DLD1 (cell line): ENCODE measurements at regions not wholly inside any gene's neighbourhood (a gene's known extent, or its start where the extent isn't known, plus 50 kb on each side); places are given as distances from the start of the nearest gene placed in this dataset.
"Not testable (repeated sequence)": the region's sequence is repeated elsewhere in the genome, so short reads cannot be mapped to it uniquely, and the experiment has no call there.

Source experiments
- in situ Hi-C: cut with HindIII; loops from 2 replicates; pipeline ENCODE4 v1.10.0; 2017; ENCODE audit warnings: low sequenced_read_pairs

DNA sequence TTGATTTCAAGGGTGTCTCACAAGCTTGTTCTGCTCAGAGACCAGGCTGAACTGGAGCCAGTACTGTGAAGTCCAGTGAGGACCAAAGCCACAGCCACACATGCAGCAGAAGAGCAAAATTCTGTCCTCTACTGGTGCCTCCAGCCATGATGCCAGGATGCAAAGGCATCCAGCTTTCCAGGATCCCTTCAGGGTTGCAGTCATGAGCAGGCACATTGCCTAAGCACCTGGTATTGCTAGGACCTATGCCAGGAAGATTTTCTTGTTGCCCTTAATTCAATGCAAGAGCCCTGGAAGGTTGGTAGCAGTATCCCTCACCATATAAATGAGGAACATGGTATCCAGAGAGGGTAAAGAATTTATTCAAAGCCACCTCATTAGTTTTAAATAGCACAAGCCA, 78.9 kb upstream of the CYRIA start:
- in situ Hi-C loops = no loop called here

DNA sequence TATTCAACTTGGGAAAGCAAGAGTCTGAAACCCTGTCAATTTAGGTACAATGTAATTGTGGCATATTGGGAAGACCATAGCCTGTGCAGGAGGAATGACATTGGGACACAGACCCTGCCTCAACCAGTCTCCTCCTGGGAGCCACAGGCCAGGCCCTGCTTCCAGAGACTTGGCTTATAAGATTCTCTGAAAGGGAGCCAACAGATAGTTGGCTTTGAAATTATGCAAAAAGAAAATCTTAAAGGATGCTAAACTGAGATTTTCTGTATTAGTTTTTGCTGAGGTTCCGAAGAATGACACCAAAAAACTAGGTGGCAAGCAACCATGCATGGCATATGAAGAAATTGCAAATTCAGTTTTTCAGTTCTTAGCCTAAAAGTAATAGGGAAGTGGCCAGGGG, 76.4 kb upstream of the CYRIA start:
- in situ Hi-C loops = no loop called here

DNA sequence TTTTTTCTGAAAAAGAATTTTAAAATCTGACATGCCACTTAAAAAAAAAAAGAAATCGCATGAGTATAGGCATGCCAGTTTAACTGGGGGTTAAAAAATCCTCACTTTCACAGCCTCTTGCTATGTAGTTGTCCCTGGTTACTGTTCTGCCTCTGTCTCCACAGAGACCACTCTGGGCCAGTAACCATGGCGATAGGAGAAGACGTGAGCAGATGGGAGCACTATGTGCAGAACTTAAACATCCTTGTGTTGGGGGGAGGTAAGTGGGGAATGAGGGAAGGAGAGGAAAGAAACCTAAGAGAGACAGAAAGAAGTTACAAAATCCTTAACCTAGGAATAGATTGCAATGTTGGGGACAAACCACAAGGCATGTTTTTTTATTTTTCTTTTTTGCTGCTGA, 75.9 kb upstream of the CYRIA start:
- in situ Hi-C loops = no loop called here

DNA sequence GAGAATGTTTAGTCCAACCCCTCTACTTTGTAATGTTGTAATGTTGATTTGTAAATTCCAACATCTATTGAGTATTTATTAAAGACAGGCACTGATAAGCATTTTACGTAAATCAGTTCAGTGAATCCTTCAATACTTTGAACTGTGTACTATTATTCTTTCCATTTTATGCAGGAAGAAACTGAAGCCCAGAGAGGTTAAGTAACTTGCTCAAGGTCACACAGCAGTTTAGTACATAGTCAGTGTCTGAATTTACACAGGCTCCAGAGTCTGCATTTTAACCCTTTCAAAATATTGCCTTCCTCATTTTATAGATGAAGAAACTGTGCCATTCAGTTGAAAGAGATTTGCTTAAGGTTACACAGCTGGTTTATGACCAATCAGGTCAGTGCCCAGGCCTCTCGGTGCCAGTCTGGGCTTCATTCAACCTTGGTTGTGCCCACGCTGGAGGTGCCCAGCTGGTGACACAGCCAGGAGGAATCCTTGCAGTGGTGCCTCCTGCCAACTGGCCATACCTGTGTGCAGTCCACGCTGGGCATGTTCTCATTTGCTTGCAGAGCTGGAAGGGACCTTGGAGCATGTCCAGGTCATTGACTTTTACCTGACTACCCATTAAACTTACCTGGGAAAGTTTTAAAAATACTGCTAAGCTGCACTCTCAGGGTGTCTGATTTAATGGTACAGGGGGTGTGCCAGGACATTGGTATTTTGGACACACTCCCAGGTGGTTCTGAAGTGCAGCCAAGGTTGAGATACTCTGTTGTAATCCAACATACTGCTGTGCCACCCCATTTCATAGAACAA, 74.3 kb upstream of the CYRIA start:
- in situ Hi-C loops = no loop called here

DNA sequence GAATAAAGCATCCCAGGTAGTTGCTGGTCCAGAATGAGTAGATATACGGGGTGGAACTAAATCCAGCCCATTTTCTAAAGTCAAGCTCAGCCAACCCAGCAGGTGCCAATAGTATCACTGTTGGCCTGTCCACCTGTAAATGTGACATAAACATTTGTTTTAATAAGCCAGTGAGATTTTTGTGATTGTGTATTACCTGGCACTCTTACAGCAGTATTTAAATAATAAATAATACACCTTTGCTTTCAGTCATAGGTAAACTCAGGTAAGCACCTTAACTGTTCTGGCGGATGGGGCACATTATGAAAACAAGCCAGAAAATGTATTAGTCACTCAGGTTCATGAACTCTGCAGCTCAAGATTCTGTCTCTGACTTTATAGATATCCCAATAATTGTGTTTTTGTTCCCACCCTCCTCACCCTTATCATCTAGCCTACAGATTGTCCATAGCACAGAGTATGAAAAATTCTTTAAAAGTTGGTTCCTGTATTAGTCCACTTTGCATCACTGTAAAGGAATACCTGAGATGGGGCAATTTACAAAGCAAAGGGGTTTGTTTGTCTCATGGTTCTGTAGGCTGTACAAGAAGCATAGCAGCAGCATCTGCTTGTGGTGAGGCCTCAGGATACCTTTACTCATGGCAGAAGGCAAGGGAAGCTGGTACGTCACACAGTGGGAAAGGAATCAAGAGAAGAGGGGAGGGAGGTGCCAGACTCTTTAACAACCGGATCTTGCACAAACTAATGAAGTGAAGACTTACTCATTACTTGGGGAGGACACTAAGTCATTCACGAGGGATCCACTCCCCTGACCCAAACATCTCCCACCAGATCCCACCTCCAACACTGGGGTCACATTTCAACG, 73.0 kb upstream of the CYRIA start:
- in situ Hi-C loops = no loop called here

DNA sequence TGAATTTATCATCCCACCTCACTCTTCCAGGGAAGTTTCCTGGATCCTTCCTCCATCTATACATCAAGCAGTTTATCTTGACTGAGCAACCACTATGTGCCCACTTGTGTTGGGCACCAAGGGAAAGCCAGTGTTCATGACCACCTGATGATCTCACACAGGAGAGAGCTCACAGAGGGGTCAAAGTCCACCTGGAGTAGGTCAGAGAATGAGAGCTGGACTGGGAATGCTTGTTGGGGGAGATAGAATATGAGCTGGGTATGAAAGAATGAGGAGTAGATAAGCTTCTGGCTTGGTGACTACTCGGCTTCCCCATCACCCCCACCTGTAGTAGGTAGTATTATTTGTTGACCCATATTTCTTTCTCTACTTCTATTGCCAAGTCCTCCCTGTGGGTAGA, 72.2 kb upstream of the CYRIA start:
- in situ Hi-C loops = no loop called here

DNA sequence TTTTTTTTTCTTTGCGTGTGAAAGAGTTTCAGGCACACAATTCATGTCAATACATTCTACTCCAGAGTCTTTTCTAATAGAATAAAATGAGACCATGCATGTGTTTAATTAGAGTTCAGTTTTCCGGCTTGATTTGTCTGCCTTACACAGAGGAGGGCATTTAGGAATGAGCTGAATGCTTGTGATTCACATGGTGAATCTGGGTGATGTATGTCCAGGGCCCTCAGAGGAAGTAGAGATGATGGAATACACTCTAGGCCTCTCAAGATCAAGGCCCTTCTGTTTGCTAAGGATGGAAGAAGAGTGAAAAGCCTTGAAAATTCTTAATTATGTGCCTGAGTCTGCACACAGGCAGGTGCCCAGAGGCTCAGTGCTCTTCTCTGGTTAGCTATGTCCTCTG, 71.0 kb upstream of the CYRIA start:
- in situ Hi-C loops = no loop called here

DNA sequence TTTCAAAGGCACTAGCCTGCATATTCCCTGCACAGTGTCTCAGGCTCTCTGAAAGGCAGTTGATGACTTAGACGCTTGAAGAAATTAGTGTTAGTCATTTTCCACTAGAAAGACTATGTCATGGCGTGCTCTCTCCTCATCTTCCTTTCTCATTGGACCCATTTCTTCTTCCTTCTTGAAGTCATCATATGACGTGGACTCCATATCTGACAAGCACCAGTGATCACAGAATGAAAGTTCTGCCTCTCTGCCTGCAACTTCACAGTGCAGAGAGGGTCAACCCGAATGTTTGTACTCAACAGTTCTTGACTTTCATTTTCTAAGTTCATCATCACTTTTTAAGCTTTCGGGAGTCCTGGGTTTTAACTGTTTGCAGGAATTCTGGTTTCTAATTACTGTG, 63.7 kb upstream of the CYRIA start:
- in situ Hi-C loops = no loop called here

DNA sequence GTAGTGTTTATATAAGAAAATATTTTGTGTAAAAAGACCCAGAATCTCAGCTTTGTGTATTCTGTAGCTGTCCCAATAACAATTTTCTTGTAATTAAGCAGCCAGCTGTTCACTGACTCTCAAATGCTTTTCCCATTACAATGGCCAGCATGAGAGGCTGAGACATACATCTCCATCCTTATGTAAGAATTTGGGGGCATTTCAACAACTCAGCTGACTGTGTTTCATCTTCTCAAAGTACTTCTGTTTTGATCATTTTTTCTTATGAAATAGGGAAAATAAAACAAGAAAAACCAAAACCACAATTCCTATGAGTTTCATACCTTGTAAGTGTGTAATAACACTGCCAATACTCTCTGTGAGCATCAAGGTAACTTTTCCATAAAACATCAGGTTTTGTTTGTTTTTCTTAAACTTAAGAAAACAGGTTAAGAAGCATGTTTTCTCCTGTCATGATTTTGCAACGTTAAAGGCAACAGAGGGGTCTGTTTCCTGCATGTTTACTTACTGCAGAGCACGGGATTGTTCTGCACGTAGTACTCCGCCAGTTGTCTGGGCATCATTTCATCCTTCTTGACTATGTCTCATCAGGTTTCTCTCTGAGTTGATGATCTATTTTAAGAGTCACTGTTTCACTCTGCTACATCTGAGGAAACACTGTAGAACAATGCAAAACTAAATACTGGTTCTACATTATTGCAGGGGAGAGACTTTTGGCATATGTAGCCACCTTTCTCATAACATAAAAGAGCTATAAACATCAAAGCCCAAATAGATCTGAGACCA, 62.9 kb upstream of the CYRIA start:
- in situ Hi-C loops = no loop called here

DNA sequence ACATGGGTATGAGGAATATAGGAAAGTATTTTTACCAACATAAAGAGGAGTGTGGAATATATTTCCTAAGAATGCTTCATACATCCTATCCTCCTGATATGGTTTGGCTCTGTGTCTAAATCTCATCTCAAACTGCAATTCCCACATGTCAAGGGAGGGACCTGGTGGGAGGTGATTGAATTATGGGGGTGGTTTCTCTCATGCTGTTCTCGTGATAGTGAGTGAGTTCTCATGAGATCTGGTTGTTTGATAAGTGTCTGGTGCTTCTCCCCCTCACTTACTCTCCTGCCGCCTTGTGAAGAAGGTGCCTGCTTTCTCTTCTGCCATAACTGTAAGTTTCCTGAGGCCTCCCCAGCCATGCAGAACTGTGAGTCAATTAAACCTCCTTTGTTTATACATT, 62.2 kb upstream of the CYRIA start:
- in situ Hi-C loops = not testable (repeated sequence)

DNA sequence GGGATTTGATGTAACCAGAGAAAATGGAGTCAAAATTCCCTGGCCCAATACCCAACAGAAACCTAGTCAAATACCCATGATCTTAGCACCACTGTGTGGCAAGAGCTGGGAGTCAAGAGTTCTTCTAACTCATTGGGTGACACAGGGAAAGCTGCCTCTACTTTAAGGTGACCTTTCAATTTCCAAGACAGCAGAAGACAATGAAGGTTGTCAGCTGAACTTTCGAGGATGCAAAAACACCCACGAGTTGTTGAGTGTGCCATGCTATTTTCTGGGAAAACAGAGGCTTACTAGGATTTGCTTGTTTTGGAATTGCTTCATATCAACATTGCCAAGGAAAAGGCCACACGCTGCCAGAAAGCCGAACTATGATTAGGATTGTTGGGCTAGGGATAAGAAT, 61.6 kb upstream of the CYRIA start:
- in situ Hi-C loops = no loop called here

DNA sequence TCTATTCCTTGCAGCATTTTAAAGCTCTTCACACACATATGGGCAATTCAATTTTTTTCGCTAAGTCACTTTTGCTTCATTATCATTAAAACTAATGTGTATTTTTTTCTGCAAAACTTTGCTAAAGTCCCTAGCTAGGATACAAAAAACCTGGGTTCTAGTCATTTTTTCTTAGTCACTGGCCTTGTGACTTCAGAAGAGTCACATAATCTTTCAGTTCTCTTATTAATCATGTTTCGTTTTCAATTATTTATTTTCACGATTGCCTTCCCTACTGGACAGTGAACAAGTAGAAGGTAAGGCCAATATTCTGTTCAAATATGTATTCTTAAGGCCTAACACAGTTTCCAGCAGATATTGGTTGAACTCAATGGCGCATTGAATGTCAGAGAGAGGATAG, 60.9 kb upstream of the CYRIA start:
- in situ Hi-C loops = no loop called here

DNA sequence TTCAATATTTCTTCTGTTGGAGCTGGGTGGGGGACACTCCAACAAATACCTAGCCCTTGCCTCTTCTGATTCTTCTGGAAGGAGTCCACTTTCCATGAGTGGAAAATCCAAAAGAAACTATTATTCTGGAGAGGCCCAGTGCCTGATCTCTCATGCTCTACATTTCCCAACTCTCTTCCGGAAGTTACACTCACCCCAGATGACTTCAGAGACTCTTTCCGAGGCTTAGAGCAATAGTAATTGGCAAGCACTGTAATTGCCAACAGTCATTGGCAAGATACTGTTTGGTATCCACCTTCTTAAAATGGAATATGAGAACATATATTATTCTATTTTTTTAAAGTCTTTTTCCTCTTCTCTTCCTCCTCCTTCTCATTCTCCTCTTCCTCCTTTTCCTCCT, 60.5 kb upstream of the CYRIA start:
- in situ Hi-C loops = no loop called here

DNA sequence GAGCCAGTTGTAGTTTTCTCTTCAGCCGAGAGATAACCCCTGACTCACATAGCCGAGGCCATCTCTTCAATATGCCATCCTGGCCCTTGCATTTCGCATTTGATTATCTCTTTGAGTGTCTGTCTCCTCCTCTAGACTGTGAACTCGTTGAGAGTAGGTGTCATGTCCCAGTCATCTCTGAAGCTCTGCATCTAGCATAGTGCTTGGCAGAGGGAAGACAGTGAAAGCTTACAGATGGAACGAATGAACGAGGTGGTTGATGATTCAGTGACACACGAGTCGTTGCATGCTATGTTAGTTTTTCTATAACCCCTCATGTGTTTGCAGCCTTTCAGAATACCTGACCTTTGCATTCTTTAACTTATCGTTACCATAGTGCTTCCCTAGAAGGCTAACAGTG, 59.9 kb upstream of the CYRIA start:
- in situ Hi-C loops = no loop called here

DNA sequence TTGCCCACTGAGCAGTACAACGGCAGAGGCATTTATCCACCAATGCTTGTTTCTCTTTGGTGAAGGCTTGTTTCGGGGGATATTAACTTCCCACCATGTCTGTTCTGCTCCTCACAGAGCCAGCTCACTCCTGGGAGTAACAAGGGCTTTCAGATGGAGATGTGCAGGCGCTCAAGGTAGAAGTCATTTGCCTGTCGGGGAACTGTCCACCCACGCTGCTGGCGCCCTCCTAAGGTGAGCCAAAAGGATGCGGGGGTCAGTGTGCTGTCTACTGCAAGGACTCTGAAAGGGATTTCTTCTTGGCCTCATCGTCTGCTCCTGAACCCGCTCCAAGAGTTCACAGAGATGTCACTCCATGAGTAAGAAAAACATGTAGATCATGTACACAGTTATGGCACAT, 57.0 kb upstream of the CYRIA start:
- in situ Hi-C loops = no loop called here

DNA sequence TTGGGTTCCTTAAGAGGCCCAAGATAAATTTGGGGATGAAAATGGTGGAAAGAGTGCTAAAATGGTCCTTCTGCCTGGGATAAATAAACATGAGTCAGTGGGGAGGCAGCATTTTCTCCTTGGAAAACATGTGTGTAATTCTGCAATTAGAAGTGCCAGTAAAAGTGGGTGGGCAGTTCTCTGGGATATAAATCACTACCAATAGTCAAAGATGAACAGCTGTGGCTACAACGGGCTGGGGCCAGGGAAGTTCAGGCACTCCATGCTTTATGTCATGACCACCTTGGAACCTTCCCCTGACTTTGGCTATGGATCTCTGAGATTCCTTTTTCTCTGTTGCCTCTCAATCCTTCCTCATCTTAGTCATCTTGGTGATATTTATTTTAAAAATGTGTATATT, 56.5 kb upstream of the CYRIA start:
- in situ Hi-C loops = no loop called here

DNA sequence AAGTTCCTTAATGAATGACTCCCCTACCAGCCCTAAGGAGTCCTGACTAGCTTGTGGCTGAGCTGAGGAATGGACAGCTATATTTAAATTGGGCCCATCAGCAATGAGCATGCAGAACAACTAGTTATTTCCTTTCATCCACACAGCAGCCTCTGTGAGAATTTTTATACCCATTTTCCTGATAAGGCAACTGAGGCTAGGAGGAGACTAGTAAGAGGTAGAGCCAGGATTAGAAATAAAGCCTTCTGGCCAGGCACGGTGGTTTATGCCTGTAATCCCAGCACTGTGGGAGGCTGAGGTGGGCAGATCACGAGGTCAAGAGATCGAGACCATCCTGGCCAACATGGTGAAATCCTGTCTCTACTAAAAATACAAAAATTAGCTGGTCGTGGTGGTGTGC, 55.9 kb upstream of the CYRIA start:
- in situ Hi-C loops = not testable (repeated sequence)

DNA sequence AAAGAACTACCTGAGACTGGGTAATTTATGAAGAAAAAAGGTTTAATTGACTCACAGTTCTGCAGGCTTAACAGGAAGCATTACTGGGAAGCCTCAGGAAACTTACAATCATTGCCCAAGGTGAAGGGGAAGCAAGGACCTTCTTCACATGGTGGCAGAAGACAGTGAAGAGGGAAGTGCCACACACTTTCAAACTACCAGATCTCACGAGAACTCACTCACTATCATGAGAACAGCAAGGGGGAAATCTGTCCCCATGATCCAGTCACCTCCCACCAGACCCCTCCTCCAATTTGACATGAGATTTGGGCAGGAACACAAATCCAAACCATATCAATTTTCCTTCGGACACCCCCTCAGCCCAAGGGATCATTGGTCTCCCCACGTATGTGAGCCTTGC, 55.1 kb upstream of the CYRIA start:
- in situ Hi-C loops = not testable (repeated sequence)

DNA sequence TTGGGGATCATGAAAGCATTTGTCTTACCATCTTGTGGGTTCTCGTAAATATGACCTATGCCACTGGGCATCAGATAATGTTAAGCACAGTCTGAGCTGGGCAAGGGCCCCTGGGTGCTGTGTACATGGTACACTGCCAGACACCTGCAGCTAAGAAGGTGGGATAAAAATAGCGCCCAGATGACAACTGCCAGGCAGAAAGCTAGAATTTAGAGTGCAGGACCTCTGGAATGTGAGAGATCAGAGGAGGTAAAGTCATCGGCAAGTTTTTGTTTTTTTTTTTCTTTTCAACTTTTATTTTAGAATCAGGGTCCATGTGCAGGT, 53.8 kb upstream of the CYRIA start:
- in situ Hi-C loops = no loop called here

DNA sequence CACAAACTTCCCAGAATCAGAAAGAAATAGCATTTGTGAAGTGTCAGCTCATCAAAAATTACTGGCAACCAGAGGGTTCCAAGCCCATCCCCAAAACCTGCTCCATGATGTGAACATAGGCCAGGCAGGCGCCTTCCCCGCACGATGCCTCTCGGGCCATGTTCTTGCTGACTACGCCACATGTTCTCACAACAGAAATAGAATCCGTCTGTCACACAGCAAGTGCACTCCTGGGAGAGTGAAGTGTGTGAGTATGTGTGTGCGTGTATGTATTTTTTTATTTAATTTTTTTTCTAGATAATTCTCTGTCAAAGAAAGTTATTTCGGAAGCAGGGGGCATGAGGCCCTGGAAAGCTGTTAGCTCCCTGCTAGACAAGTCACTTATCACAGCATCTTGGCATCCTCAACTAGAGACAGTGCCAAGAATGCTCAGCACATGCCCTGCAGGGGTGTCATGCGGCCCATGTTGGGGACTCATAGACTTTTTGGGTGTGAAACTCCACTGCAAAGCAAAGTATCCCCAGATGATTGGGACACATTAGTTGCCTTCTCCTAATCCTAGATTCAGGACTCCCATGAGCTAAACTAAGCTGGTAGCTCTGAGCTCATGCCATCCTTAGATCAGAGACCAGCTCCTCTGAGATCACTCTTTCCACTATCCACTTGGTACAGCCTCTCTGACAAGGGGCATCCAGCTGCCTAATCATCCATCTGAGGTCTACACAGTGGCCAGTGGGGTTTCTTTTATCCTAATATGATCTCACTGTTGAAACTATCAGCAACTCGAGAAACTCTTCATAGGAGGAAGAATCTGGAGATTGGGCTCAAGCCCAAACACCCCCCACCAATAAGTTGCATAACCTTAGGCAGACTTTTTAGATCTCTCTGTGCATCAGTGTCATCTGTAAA, 53.2 kb upstream of the CYRIA start:
- in situ Hi-C loops = no loop called here

DNA sequence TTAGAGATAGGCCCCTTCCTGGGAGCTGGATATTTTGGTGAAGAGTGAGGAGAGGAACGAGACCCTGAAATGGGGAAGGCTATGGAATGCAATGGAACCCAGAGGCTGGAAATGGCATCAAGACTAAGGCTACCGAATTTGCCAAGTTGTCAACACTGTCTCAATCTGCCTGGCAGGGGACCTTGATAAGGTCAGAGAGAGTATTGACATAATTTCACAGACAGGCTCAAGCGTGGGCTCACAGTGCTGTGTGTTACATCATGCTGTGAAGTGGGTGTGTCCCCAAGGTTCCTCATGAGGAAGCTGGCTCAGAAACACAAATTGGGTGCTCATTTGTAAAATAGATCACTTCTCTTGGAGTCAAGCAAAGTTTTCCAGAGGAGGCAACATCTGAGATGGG, 51.8 kb upstream of the CYRIA start:
- in situ Hi-C loops = no loop called here
